ES-I3 (cell line): ENCODE measurements at regions not wholly inside any gene's neighbourhood (a gene's known extent, or its start where the extent isn't known, plus 50 kb on each side); places are given as distances from the start of the nearest gene placed in this dataset.

Experiments used
- H3K36me3 ChIP-seq: 2 replicates; pipeline ENCODE4 v1.6.1; 2013; ENCODE audit warnings: mild to moderate bottlenecking, low read length, control low read depth, moderate library complexity; ENCODE audit not compliant: insufficient read depth
- H3K4me1 ChIP-seq: 2 replicates; pipeline ENCODE4 v1.6.1; 2013; ENCODE audit warnings: mild to moderate bottlenecking, control low read depth, low read length; ENCODE audit not compliant: insufficient read depth
- H3K9ac ChIP-seq: 2 replicates; pipeline ENCODE4 v1.6.1; 2013; ENCODE audit warnings: low read depth, mild to moderate bottlenecking, low read length, moderate library complexity
- H3K9me3 ChIP-seq: 2 replicates; pipeline ENCODE4 v1.6.1; 2013; ENCODE audit warnings: mild to moderate bottlenecking, low read length, moderate library complexity; ENCODE audit not compliant: control insufficient read depth, insufficient read depth

DNA sequence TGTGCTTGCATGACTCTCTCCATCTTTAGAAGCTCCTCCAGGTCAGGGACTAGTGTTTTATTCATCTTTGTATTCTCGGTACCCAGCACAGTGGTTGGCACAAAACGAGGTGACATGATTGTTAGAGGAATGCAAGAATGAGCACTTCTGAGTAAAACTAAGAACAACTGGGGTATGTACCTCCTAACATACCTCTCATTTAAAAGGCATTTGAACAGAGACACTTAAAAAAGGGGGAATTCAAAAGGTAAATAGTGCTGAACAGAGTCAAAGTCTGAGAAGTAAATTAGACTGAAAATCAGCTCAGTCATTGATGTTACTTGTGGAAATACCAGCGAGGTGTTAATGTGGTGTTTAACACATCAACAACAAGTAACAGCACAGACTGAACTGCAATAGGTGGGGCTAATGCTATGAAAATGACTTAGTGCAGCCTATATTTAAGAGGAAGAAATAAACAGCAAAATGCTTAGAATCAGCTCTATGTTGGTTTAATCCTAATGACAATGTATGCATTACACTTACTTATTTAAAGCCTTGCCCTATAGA lies 102.4 kb downstream of the TMCO5A start:
- peaks cover 4% of the 10 kb centered on the region for H3K4me1 ChIP-seq
- no peak overlapping the region for H3K9ac ChIP-seq
- H3K9me3 ChIP-seq = no peaks in the 10 kb centered on the region
- no peaks in the 10 kb centered on the region for H3K36me3 ChIP-seq

DNA sequence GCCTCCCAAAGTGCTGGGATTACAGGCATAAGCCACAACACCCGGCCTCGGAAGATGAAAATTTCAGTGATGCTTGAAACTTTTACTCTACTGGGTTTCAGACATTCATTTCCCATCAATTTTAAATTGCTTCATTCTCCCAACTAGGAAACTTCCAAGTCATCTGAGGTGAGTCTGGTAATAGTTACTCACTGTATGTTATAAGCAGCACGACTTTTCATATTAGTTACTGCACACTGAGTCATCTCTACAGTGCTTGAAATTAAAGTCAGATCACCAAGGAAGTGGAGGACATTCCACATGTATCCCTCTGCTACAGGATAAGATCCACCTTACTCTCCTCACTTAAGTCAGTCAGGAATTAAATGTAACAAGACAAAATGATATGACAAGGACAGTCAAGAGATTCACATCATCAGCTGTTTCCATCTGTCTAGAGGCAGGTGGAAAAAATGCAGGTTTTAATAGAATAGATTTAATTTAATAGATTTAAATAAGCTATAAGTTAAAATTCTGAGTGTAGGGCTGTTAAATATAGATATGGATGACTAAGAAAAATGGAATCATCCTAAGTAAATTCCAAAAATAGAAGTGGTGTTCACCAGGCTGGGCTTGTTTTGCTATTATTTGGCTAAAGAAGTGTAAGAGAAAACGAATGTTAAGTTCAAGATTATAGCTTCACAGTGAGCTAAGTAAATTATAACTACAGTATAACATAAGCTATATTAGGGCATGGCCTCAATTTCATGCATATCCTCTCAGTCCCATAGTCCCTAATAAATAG lies 104.4 kb downstream of the TMCO5A start:
- Histone ChIP-seq H3K36me3 (no peaks in the 10 kb centered on the region), H3K4me1 (peaks cover 15% of the 10 kb centered on the region)

DNA sequence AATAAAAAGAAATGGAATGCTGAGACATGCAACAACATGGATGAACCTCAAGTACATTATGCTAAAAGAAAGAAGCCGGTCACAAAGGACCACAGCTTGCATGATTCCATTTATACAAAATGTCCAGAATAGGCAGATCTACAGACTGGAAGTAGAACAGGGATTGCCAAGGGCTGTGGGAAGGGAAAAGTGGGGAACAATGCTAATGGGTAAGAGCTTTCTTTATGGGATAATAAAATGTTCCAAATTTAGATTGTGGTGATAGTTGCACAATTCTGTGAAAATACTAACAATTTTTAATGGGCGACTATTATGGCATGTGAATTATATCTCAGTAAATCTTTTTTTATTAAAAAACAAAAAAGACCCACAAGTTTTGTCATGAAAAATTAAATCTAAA lies 106.2 kb downstream of the TMCO5A start:
- H3K9ac ChIP-seq = no peak overlapping the region
- H3K4me1 ChIP-seq = peaks cover 15% of the 10 kb centered on the region
- H3K36me3 ChIP-seq = no peaks in the 10 kb centered on the region
- H3K9me3 ChIP-seq = no peaks in the 10 kb centered on the region

More for the DNA sequence above, 104.4 kb downstream of the TMCO5A start:
- Histone ChIP-seq H3K9me3 (no peaks in the 10 kb centered on the region), H3K9ac (no peak overlapping the region)

DNA sequence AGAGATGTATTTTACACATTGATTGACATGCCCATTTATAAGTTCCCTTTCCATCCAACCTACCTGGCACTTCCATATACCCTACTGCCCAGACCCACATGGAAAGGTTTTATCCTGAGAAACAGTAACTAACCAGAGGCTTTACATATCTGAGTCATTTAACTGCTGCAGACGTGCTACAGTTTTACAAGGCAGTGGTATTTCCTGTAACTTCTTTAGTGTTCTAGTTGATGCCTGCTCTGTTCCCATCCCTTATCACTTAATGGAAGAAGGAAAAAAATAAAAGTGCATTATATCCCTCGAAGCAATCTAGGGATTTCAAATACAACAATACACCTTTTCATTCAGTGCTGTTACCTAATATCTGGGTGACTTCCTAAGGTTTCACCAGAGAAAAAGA lies 107.1 kb downstream of the TMCO5A start:
- Histone ChIP-seq H3K9ac (no peak overlapping the region), H3K9me3 (no peaks in the 10 kb centered on the region), H3K36me3 (no peaks in the 10 kb centered on the region), H3K4me1 (peaks cover 15% of the 10 kb centered on the region)

DNA sequence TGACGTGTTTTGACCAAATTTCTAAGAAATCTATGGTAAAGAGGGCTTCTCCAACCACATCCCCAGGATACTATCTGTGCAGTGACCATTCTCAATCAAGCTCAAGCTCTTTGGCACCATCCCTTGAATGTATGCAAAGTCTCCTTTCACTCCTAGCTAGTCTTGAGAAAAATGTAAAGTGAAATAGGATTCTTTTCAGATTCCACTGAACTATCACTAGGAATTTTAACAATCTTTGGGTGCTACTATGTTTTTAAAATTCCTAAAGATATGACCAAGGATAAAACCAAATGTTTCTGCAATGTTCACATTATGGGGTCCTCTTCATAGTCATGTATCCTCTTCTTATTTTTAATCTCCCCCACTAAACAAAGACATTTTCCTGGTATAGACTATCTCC lies 107.8 kb downstream of the TMCO5A start:
- Histone ChIP-seq H3K9ac (no peak overlapping the region), H3K9me3 (no peaks in the 10 kb centered on the region), H3K4me1 (peaks cover 15% of the 10 kb centered on the region), H3K36me3 (no peaks in the 10 kb centered on the region)

DNA sequence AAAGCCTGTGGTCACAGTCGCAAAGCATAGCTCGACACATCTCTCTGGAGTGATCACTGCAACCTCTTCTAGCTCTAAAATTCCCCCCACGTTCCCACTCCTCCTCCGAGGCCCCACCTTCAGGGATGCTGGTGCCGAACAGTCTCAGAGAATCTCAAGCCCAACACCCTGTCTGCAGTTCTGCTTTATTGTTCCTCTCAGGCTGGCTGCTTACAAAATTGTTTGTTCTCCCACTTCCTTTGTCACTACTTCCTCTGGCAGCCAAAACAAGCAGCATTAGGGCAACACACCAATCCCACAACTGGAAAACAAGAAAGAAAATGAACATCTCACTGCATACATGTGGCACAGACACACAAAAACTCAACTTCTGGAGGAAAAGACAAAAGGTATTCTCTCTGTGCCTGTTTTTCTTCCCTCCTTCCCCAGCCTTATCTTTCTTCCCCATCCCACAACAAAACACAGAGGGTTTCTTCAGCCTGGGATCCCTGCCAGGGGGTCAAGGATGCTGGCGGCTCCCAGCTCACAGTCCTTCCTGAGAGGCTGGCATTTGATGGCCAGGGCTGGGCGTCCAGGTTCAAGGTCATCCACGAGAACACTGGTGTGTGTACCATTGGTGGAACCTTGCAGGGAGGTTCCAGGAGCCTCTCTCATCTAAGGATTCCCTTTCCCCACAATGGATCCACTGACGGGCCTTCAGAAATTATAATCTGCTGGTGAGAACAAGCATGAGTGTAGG lies 108.4 kb downstream of the TMCO5A start:
- H3K9ac ChIP-seq = no peak overlapping the region
- no peaks in the 10 kb centered on the region for H3K36me3 ChIP-seq
- H3K4me1 ChIP-seq = peaks cover 15% of the 10 kb centered on the region
- no peaks in the 10 kb centered on the region for H3K9me3 ChIP-seq

DNA sequence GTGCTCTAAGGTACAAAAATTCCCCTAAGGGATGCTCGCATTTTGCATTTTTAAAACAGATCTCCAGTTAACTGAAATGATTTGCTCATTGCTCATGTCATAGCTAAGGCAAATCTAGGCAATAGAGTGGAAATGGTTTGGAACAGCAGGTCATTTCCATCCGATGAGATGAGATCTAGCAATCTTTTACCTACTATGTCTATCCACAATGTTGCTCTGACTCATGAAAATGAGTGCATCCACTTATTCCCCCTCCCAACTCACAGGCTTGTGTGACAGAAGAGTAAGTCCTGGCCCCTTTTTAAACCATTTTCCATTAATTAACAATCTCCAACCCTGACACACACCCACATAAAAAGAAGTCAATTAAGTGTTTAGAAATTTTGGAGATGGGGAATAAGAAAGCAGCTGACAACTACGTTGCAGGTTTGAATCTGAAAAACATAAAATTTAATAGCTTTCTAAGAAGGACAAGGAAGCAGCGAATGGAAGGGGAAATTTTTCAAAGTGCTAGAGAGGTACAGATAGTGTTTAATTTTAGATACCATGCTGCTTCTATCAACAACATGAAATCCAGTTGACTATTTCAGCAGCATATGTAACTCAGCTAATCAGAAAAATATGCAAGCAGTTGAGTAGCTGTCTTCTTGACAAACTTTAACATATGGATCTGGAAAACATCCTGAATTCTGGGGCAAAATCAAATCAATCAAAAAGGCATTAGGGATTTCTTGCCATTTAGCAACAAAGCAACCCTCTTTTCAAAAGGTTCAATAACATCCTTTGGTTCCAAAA lies 112.0 kb downstream of the TMCO5A start:
- peaks cover 27% of the 10 kb centered on the region for H3K4me1 ChIP-seq
- H3K9me3 ChIP-seq = no peaks in the 10 kb centered on the region
- H3K36me3 ChIP-seq = no peaks in the 10 kb centered on the region
- H3K9ac ChIP-seq = no peak overlapping the region

DNA sequence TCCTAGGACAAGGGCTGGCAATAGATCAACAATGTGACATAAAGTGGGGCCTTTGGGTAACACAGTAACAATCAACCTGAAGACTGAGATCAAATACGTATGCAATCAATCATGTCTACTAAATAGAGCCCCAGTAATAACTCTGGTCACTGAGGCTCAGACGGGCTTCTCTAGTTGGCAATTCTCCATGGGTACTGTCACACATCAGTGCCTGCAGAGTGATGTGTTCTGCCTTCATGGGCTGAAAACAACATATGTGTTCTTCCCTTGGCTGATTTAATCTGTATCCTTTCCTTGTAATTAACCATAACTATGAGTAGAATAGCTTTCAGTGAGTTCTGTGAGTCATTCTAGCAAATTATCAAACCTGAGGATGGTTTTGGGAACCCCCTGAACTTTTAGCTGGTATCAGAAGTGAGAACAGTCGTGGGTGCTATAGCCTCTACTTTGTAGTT lies 113.6 kb downstream of the TMCO5A start:
- H3K4me1 ChIP-seq = peaks cover 13% of the 10 kb centered on the region
- no peaks in the 10 kb centered on the region for H3K36me3 ChIP-seq
- H3K9ac ChIP-seq = no peak overlapping the region
- H3K9me3 ChIP-seq = no peaks in the 10 kb centered on the region

DNA sequence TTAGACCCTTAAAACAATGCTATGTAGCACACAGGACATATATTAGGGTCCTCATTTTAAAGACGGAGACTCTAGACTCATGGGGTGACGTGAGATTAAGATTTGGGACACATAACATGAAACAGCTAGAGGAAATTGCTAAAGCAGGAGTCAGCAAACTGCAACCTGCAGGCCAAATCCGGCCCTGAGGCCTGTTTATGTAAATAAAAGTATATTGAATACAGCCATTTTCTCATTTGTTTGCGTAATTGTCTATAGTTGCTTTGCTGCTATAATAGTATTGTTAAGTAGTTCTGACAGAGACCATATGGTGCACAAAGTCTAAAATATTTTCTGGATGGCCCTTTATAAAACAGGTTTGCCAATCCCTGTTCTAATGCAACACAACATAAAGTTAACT lies 115.5 kb downstream of the TMCO5A start:
- peaks cover 12% of the 10 kb centered on the region for H3K4me1 ChIP-seq

DNA sequence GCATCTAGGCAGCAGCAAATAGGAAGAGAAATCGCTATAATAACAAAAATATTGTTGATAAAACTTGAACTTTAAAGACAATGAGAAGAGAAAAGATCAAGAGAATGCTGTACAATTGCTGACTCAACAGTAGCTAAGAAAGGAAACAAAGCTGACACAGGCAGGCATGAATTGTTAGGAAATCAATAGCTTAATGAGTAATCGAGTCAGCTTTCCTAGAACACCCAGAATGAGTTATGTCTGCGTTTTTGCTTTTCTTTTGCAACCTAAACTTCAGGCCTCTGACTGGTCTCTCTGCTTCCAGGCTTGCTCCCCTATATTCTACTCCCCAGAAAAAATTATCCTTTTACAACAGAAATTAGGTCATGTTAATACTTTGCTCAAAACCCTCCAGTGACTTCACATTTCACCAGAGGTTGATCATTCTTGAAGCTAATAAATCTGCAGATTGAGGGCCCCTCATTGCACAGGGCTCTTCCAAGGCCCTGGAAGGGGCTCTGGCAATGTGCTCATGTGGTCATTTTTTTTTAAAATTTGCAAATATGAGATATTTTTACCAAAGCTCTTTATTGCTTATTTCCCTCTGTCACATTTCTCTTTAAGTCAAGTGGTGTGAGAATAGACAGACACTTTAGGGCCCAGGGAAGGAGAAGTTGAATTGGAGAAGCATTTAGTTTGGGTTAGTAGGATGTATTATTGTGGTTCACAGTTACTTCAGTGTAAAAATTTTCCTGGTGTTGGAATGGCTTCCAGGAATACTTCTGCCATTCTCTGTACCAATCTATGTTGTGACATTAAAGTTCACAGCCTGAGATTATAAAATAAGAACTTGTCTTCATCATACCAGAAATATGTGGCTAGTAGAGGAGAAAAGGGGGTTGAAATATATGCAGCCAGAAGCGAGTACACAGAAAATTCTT lies 116.3 kb downstream of the TMCO5A start:
- no peaks in the 10 kb centered on the region for H3K36me3 ChIP-seq
- no peaks in the 10 kb centered on the region for H3K9me3 ChIP-seq
- H3K9ac ChIP-seq = no peak overlapping the region
- H3K4me1 ChIP-seq = peaks cover 12% of the 10 kb centered on the region

More for the DNA sequence above, 115.5 kb downstream of the TMCO5A start:
- H3K9me3 ChIP-seq = no peaks in the 10 kb centered on the region
- H3K36me3 ChIP-seq = no peaks in the 10 kb centered on the region
- no peak overlapping the region for H3K9ac ChIP-seq

DNA sequence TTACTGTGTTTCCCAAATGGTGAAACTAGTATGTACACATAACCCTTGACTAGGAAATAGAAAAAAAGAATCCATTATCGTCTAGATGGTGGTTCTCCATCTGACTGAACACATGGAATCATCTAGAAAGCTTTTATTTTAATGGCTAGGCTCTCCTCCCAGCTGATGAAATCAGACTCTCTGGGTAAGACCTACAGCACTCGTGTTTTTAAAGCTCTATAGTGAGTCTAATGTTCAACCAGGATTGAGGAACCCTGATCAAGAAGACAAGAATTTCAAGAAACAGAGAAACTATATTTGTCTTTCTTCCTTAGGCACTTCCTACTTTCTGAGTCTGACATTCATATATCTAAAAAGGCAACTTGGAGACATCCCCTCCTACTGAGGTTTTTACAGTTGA lies 118.8 kb downstream of the TMCO5A start:
- Histone ChIP-seq H3K9ac (no peak overlapping the region), H3K9me3 (no peaks in the 10 kb centered on the region), H3K36me3 (no peaks in the 10 kb centered on the region), H3K4me1 (peaks cover 19% of the 10 kb centered on the region)

DNA sequence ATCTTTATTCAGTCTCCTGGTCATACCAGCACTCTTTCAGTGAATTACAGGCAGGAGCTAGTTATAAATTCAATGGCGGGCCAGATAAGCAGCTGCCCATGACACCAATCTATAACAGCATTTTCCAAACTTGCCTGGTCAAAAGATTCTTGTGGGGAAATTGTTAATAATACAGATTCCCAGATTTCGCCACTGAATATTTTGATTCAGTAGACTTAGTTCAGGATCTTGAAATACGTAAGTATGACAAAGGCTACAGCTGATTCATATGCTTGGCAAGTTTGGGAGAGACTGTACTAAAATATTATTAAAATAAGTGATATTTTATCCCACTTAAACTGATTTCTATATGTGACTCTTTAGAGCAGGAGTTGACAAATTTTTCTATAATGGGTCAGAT lies 119.3 kb downstream of the TMCO5A start:
- Histone ChIP-seq H3K4me1 (peaks cover 20% of the 10 kb centered on the region), H3K9me3 (no peaks in the 10 kb centered on the region), H3K36me3 (no peaks in the 10 kb centered on the region), H3K9ac (no peak overlapping the region)

DNA sequence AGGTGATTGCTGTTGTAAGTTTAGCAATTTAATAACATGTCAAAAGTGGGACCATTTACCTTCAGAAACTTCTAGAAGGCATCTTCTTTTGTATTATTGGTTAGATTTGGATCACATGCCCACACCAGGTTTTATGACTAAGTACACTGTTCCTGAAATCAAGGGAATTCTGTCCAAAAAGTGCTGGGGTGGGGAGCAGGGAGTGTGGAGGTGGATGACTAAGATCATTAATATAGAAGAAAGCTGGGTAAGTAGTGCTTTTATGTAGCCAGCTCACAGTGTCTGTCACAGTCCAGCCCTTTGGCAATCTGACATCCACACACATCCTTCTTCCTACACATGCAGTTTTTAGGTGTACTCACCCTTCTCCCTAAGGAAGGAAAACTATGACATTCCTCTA lies 120.0 kb downstream of the TMCO5A start:
- H3K36me3 ChIP-seq = no peaks in the 10 kb centered on the region
- peaks cover 27% of the 10 kb centered on the region for H3K4me1 ChIP-seq
- H3K9me3 ChIP-seq = no peaks in the 10 kb centered on the region
- no peak overlapping the region for H3K9ac ChIP-seq
